Panc1 (cell line): ENCODE measurements at regions not wholly inside any gene's neighbourhood (a gene's known extent, or its start where the extent isn't known, plus 50 kb on each side); places are given as distances from the start of the nearest gene placed in this dataset.
"Not testable (repeated sequence)": the region's sequence is repeated elsewhere in the genome, so short reads cannot be mapped to it uniquely, and the experiment has no call there.

Experiments used
- CTCF ChIP-seq: fragments of 450-650 bp; IDR thresholded peaks from 2 replicates; pipeline ENCODE4 v1.5.1; 2017; ENCODE audit warnings: mild to moderate bottlenecking
- POLR2AphosphoS5 ChIP-seq: IDR thresholded peaks from 2 replicates; pipeline ENCODE4 v1.6.1; 2012; ENCODE audit warnings: mild to moderate bottlenecking, low read depth, low read length, moderate library complexity
- REST ChIP-seq, 2 experiments: IDR thresholded peaks; 2 replicates each; pipeline ENCODE4 v1.6.1; 2011 to 2012; ENCODE audit warnings: low read depth in 2 of 2, control low read depth in 1 of 2, low read length in 1 of 2, mild to moderate bottlenecking in 1 of 2, moderate library complexity in 1 of 2; ENCODE audit not compliant: insufficient read depth in 1 of 2
- TCF7L2 ChIP-seq: IDR thresholded peaks from 2 replicates; pipeline ENCODE4 v1.6.1; 2011; ENCODE audit warnings: mild to moderate bottlenecking, low read depth, low read length, inconsistent platforms

DNA sequence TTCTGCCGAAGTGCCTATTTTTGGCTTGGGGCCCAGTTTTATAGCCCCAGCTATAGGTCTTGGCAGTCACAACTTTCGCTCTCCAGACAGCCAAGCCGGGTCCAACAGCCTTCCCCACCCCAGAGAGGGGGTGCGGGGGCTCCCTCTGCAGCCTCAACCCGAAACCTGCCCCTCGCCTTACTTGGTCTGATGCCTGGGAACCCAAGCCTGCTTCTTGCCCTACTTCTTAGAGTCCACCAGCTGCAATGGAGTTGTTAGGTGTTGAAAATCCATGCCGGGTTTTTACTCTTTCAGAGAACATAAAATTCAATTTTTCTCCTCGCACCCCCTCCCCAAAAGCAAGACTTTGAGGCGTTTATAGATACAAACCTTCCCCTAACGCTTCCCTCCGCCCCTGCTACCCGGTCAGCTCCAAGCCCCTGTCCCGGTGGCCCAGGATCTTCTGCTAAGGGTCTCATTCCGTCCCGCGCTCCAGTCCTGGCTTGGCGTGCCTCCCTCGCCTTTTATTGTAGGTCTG lies 116.7 kb downstream of the CRLF3 start:
- TF ChIP-seq CTCF; POLR2AphosphoS5; REST (IDR thresholded peaks at IDR 0.05; ENCODE audit: insufficient read depth in 1 of 2, low read depth in 2 of 2, low read length in 1 of 2); TCF7L2: not testable (repeated sequence)
